Rectal smooth muscle tissue (tissue), 1 donor: ENCODE measurements at regions not wholly inside any gene's neighbourhood (a gene's known extent, or its start where the extent isn't known, plus 50 kb on each side); places are given as distances from the start of the nearest gene placed in this dataset.

ENCODE experiments used
- H3K27ac ChIP-seq: one replicate; pipeline ENCODE4 v1.7.0; 2013; ENCODE audit warnings: low read depth, low read length, inconsistent platforms
- H3K27me3 ChIP-seq: one replicate; pipeline ENCODE4 v1.7.0; 2013; ENCODE audit warnings: low read length; ENCODE audit not compliant: control insufficient read depth, insufficient read depth
- H3K36me3 ChIP-seq: one replicate; pipeline ENCODE4 v1.7.0; 2013; ENCODE audit warnings: low read length; ENCODE audit not compliant: control insufficient read depth, insufficient read depth
- H3K4me1 ChIP-seq: one replicate; pipeline ENCODE4 v1.7.0; 2013; ENCODE audit warnings: low read length; ENCODE audit not compliant: control insufficient read depth, insufficient read depth
- H3K4me3 ChIP-seq: one replicate; pipeline ENCODE4 v1.7.0; 2013; ENCODE audit warnings: low read length
- H3K9ac ChIP-seq: one replicate; pipeline ENCODE4 v1.7.0; 2013; ENCODE audit warnings: low read length

- Histone ChIP-seq H3K4me3 (no peak overlapping the region), H3K27me3 (no peaks in the 10 kb centered on the region), H3K27ac (no peak overlapping the region), H3K36me3 (no peaks in the 10 kb centered on the region), H3K9ac (no peak overlapping the region), H3K4me1 (no peaks in the 10 kb centered on the region)
Measured at GRCh38 chr16:6970171-6970857, 362.3 kb upstream of the RBFOX1 start.

DNA sequence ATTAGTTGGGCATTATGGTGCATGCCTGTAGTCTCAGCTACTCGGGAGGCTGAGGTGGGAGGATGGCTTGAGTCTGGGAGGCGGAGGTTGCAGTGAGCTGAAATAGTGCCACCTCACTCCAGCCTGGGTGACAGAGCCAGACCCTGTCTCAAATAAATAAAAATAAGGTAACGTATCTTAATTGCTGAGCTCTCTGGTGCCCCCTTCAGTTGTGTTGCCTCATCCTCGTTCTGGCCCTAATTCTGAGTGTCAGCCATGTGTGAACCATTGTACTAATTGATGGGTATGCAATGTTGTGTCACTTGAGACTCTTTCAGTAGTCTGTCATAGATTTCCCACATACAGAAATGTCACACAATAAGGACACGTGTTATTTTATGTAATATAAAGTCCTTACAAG lies 363.1 kb upstream of the RBFOX1 start:
- Histone ChIP-seq H3K36me3 (no peaks in the 10 kb centered on the region), H3K27me3 (no peaks in the 10 kb centered on the region), H3K27ac (no peak overlapping the region), H3K9ac (no peak overlapping the region), H3K4me3 (no peak overlapping the region), H3K4me1 (no peaks in the 10 kb centered on the region)

DNA sequence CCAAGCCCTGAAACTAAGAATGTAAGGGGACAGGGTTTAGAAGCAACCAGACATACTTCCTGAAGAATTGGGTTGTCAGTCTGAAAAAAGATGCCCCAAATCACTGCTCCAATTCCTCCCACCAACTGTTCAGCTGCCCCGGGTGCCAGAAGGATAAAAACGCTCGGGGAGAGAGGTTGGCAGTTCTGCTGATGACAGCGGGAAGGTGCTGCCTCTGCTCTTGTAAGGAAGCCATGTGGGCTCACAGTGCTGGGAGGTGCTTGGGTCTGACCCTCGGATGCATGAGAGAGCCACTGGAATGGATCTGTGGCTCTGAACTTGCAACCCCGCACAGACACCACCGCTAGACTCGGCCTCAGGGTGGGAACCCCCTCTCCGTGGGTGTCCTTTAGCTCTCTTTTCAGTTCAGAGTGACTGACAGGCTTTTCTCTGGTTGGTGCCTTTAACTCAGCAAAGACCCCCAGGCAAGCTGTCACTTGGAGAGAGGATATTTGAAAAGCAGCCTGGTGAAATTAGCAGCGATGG lies 364.8 kb upstream of the RBFOX1 start:
- H3K27me3 ChIP-seq = no peaks in the 10 kb centered on the region
- H3K4me1 ChIP-seq = no peaks in the 10 kb centered on the region
- H3K4me3 ChIP-seq = no peak overlapping the region
- no peak overlapping the region for H3K9ac ChIP-seq
- H3K27ac ChIP-seq = no peak overlapping the region
- H3K36me3 ChIP-seq = no peaks in the 10 kb centered on the region

DNA sequence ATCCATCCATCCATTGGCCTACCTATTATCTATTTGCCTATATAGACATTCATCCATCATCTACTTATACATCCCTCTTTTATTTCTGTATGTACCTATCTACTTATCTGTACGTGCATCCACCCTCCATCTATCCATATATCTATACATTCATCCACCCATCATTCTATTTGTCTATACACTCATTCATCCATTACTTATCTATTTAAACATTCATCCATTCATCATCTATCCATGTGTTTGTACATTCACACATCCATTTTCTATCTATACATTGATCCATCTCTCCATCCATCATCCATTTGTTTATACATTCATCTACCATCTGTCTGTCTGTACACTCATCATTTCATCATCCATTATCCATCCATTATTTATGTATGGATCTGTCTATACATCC lies 365.7 kb upstream of the RBFOX1 start:
- H3K27me3 ChIP-seq = no peaks in the 10 kb centered on the region
- H3K4me1 ChIP-seq = no peaks in the 10 kb centered on the region
- H3K27ac ChIP-seq = no peak overlapping the region
- no peak overlapping the region for H3K4me3 ChIP-seq
- no peaks in the 10 kb centered on the region for H3K36me3 ChIP-seq
- H3K9ac ChIP-seq = no peak overlapping the region

DNA sequence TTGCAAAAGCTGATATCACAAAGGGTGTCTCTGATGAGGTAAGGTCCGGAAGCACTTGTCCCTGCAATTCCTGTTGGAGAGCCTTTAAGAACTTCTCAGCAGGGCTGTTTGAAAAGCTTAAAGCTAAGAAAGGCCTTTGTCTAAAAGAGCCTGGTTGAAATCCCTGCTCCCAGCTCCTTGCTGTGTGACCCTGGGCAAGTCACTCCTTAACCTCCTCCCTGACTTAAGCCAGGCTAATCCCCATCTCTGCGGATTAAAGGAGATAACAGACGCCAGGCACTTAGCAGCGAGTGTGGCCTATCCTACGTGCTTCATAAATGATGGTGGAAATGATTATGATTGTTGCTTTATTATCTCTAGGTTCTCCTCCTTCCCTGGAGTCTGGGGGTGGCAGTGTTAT lies 368.0 kb upstream of the RBFOX1 start:
- Histone ChIP-seq H3K36me3 (no peaks in the 10 kb centered on the region), H3K4me3 (no peak overlapping the region), H3K9ac (no peak overlapping the region), H3K27me3 (no peaks in the 10 kb centered on the region), H3K4me1 (no peaks in the 10 kb centered on the region), H3K27ac (no peak overlapping the region)

DNA sequence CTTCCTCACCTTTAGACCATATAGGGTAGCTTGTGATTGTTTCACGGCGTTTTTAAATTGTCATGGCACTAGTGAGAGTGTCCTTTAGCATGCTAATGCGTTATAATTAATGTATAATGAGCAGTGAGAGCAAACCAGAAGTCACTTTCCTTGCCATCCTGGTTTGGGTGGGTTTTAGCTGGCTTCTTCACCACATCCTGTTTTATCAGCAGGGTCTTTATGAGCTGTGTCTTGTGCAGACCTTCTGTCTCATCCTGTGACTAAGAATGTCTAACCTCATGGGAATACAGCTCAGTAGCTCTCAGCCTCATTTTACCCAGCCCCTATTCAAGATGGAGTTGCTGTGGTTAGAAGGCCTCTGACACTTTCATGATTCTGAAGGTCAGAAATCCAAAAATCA lies 370.9 kb upstream of the RBFOX1 start:
- Histone ChIP-seq H3K9ac (no peak overlapping the region), H3K36me3 (no peaks in the 10 kb centered on the region), H3K27ac (no peak overlapping the region), H3K27me3 (no peaks in the 10 kb centered on the region), H3K4me3 (no peak overlapping the region), H3K4me1 (no peaks in the 10 kb centered on the region)

- H3K9ac ChIP-seq = no peak overlapping the region
- H3K27me3 ChIP-seq = no peaks in the 10 kb centered on the region
- H3K27ac ChIP-seq = no peak overlapping the region
- H3K36me3 ChIP-seq = no peaks in the 10 kb centered on the region
- H3K4me3 ChIP-seq = no peak overlapping the region
- H3K4me1 ChIP-seq = no peaks in the 10 kb centered on the region
Measured at GRCh38 chr16:6958184-6958583, 374.5 kb upstream of the RBFOX1 start.

GRCh38 chr16:6957681-6958080 lies 375.0 kb upstream of the RBFOX1 start:
- Histone ChIP-seq H3K9ac (no peak overlapping the region), H3K36me3 (no peaks in the 10 kb centered on the region), H3K4me1 (no peaks in the 10 kb centered on the region), H3K27ac (no peak overlapping the region), H3K27me3 (no peaks in the 10 kb centered on the region), H3K4me3 (no peak overlapping the region)

- Histone ChIP-seq H3K4me1 (no peaks in the 10 kb centered on the region), H3K27me3 (no peaks in the 10 kb centered on the region), H3K27ac (no peak overlapping the region), H3K36me3 (no peaks in the 10 kb centered on the region), H3K9ac (no peak overlapping the region), H3K4me3 (no peak overlapping the region)
Measured at GRCh38 chr16:6956511-6956910, 376.1 kb upstream of the RBFOX1 start.

GRCh38 chr16:6955303-6955702 lies 377.3 kb upstream of the RBFOX1 start:
- Histone ChIP-seq H3K4me3 (no peak overlapping the region), H3K9ac (no peak overlapping the region), H3K4me1 (no peaks in the 10 kb centered on the region), H3K36me3 (no peaks in the 10 kb centered on the region), H3K27ac (no peak overlapping the region), H3K27me3 (no peaks in the 10 kb centered on the region)

- no peak overlapping the region for H3K27ac ChIP-seq
- H3K4me1 ChIP-seq = no peaks in the 10 kb centered on the region
- no peaks in the 10 kb centered on the region for H3K27me3 ChIP-seq
- no peaks in the 10 kb centered on the region for H3K36me3 ChIP-seq
- no peak overlapping the region for H3K4me3 ChIP-seq
- H3K9ac ChIP-seq = no peak overlapping the region
Measured at GRCh38 chr16:6949240-6949639, 383.4 kb upstream of the RBFOX1 start.

DNA sequence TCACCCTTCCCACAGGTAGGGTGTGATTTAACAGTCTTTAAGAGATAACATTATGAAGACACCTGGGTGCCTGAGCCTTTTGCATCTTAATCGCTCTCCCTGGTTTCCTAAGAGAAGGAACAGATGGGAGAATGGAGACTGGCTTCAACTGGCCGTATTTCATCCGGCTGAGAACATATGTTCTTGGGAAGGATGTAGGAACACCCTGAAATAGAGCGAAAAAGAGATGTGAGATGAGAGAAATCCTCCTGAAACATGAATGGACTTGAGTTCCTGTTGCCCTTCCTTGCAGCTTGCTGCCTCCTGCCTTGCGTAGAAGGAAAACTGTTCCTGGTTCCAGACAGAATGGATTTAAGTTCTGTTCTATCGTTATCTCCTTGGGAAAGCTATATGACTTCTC lies 385.4 kb upstream of the RBFOX1 start:
- Histone ChIP-seq H3K36me3 (no peaks in the 10 kb centered on the region), H3K27me3 (no peaks in the 10 kb centered on the region), H3K4me1 (no peaks in the 10 kb centered on the region), H3K9ac (no peak overlapping the region), H3K27ac (no peak overlapping the region), H3K4me3 (no peak overlapping the region)

DNA sequence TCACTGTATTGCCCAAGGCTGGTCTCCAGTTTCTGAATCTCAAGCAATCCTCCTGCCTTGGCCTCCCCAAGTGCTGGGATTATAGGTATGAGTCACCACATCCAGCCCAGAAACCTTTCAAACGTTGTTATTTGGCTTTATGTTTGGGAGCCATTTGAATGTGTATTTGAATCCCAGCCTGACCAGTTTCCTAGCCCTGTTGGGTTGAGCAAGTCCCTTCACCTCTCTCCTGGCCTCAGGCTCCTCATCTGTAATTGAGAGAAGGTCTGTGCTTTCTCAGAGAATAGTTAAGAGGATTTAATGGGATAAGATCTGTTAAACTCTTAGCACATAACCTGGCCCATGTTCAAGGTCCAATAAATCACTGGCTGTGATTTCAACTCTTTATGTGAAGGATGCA lies 385.8 kb upstream of the RBFOX1 start:
- Histone ChIP-seq H3K27ac (no peak overlapping the region), H3K4me1 (no peaks in the 10 kb centered on the region), H3K4me3 (no peak overlapping the region), H3K27me3 (no peaks in the 10 kb centered on the region), H3K9ac (no peak overlapping the region), H3K36me3 (no peaks in the 10 kb centered on the region)
